Lower leg skin (tissue), 4 donors: ENCODE measurements at regions not wholly inside any gene's neighbourhood (a gene's known extent, or its start where the extent isn't known, plus 50 kb on each side); places are given as distances from the start of the nearest gene placed in this dataset.

Experiments
- DNase-seq, 2 donors: peaks; one replicate each; pipeline ENCODE4 v3.0.0-alpha.2; 2019; ENCODE audit warnings: low spot score in 2 of 2
- H3K4me3 ChIP-seq: fragments of 200-600 bp; sonication (generic); 2 replicates; pipeline ENCODE4 v1.5.1; 2017; ENCODE audit warnings: mild to moderate bottlenecking, low read depth; ENCODE audit not compliant: poor library complexity, severe bottlenecking
- CTCF ChIP-seq, 3 donors: fragments of 450-650 bp; IDR thresholded peaks; one replicate each; pipeline ENCODE4 v1.5.1; 2016; ENCODE audit warnings: antibody characterized with exemption in 3 of 3, mild to moderate bottlenecking in 3 of 3, moderate library complexity in 2 of 3
- POLR2A ChIP-seq, 2 donors: fragments of 450-650 bp; IDR thresholded peaks; one replicate each; pipeline ENCODE4 v1.6.1; 2016 to 2017; ENCODE audit warnings: antibody characterized with exemption in 2 of 2, mild to moderate bottlenecking in 1 of 2, moderate library complexity in 1 of 2
- WGBS, 2 donors: methylation state at CpG; one replicate each; pipeline ENCODE4 v1.1.5; 2018; 5-methylcytosine and 5-hydroxymethylcytosine counted together
- intact Hi-C: fragments of 100-400 bp; cut with DNase I; formaldehyde crosslinking; loops from one replicate; pipeline ENCODE4 v1.15.0; 2023; ENCODE audit warnings: low total_unique reads

DNA sequence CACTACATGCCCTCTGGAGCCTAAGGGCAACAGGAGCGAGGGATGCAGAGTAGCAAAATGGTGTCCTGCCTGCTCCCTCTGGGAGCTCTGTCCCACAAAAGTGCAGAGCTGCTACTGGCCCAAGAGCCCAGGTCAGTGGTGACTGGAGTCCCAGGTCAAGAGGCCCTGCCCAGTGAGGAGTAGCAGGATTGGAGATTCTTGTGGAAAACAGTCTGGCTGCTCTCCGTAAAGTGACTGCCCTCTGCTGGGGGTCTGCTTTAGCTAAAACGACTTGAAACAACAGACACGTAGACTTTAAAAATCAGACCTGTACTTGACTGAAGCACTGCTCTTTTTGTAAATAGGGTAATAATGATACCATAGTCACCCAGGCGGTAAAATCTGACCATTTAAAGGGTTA, 917.0 kb downstream of the MAT2B start:
- TF ChIP-seq POLR2A (IDR thresholded peaks at IDR 0.05) (no peak), CTCF (IDR thresholded peaks at IDR 0.05) (no peak)
- 76 to 78% methylated on average over 5 of the region's 5 CpGs for WGBS, 2 donors
- no peak for DNase-seq
- no peak overlapping the region for H3K4me3 ChIP-seq
- intact Hi-C loops, result no loop called here

GRCh38 chr5:164431634-164432304, 926.4 kb downstream of the MAT2B start:
- 54 to 63% methylated on average over 4 of the region's 4 CpGs for WGBS, 2 donors
- no peak for DNase-seq
- intact Hi-C loops, result no loop called here
- H3K4me3 ChIP-seq, result no peak overlapping the region
- TF ChIP-seq CTCF (IDR thresholded peaks at IDR 0.05), result no peak

GRCh38 chr5:164433106-164433870, 927.9 kb downstream of the MAT2B start:
- no peak overlapping the region for H3K4me3 ChIP-seq
- DNase-seq, result no peak
- intact Hi-C loops, result no loop called here
- 71 to 79% methylated on average over 4 of the region's 4 CpGs for WGBS, 2 donors
- TF ChIP-seq POLR2A (IDR thresholded peaks at IDR 0.05) (no peak), CTCF (IDR thresholded peaks at IDR 0.05) (no peak)

DNA sequence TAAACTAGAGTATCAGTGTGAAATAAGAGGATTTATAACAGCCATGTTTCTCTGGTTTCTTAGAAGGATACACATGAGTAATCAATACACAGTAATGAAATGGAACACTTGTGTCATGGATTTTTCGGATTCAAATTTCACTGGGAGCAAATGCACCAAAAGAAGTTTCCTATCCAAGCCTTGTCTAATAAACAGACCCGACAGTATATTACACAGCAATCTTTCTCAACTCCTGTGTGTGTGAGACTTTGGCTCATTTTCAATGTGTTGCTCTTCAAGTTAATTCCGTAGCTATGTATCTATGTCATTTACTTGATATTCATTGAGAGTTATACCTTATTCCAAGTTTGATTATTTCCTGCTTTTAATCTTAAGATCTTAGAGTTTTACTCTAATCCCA, 930.2 kb downstream of the MAT2B start:
- no peak overlapping the region for H3K4me3 ChIP-seq
- 49 to 59% methylated on average over 3 of the region's 3 CpGs for WGBS, 2 donors
- no peak for TF ChIP-seq CTCF (IDR thresholded peaks at IDR 0.05)
- no peak for TF ChIP-seq POLR2A (IDR thresholded peaks at IDR 0.05)
- DNase-seq, result no peak
- intact Hi-C loops, result no loop called here

- 62 to 79% methylated on average over 1 of the region's 1 CpG for WGBS, 2 donors
- H3K4me3 ChIP-seq, result no peak overlapping the region
- no peak for DNase-seq
- intact Hi-C loops, result no loop called here
- TF ChIP-seq CTCF (IDR thresholded peaks at IDR 0.05) (no peak), POLR2A (IDR thresholded peaks at IDR 0.05) (no peak)
Observed at GRCh38 chr5:164439799-164440198, 934.4 kb downstream of the MAT2B start.
